Suprapubic skin (tissue), 4 donors: ENCODE measurements at regions not wholly inside any gene's neighbourhood (a gene's known extent, or its start where the extent isn't known, plus 50 kb on each side); places are given as distances from the start of the nearest gene placed in this dataset.
A peak's percentile ranks its signal among the peaks of the same experiment; 100 is the strongest.

Source experiments
- DNase-seq, 2 donors: peaks; one replicate each; pipeline ENCODE4 v3.0.0-alpha.2; 2019; ENCODE audit warnings: low spot score in 2 of 2
- H3K27ac ChIP-seq: fragments of 200-600 bp; sonication (generic); one replicate; pipeline ENCODE4 v1.5.1; 2019
- H3K27me3 ChIP-seq: fragments of 200-600 bp; sonication (generic); one replicate; pipeline ENCODE4 v1.5.1; 2019
- H3K36me3 ChIP-seq: fragments of 200-600 bp; sonication (generic); one replicate; pipeline ENCODE4 v1.5.1; 2019
- H3K4me1 ChIP-seq: fragments of 200-600 bp; sonication (generic); one replicate; pipeline ENCODE4 v1.5.1; 2019
- H3K4me3 ChIP-seq: fragments of 200-600 bp; sonication (generic); one replicate; pipeline ENCODE4 v1.5.1; 2019; ENCODE audit warnings: mild to moderate bottlenecking
- H3K9me3 ChIP-seq: fragments of 200-600 bp; sonication (generic); one replicate; pipeline ENCODE4 v1.5.1; 2019
- EP300 ChIP-seq: sonication (generic); formaldehyde crosslinking; IDR thresholded peaks from one replicate; pipeline ENCODE4 v1.6.1; 2017; ENCODE audit warnings: antibody characterized with exemption
- POLR2A ChIP-seq, 2 donors: fragments of 450-650 bp; IDR thresholded peaks; one replicate each; pipeline ENCODE4 v1.6.1; 2017; ENCODE audit warnings: antibody characterized with exemption in 2 of 2, mild to moderate bottlenecking in 2 of 2, moderate library complexity in 2 of 2
- POLR2AphosphoS5 ChIP-seq, 3 donors: sonication (generic); formaldehyde crosslinking; IDR thresholded peaks; one replicate each; pipeline ENCODE4 v1.6.1; 2017; ENCODE audit warnings: antibody characterized with exemption in 3 of 3
- WGBS: methylation state at CpG from one replicate; pipeline ENCODE4 v1.1.5; 2018; 5-methylcytosine and 5-hydroxymethylcytosine counted together
- TF ChIP-seq, protein P1 (sequence below), 2 donors: fragments of 200-600 bp in 1 of 2; fragments of 450-650 bp in 1 of 2; sonication (generic) in 1 of 2; IDR thresholded peaks; one replicate each; pipeline ENCODE4 v1.5.1; 2016 to 2019; ENCODE audit warnings: antibody characterized with exemption in 2 of 2, mild to moderate bottlenecking in 1 of 2, moderate library complexity in 1 of 2

DNA sequence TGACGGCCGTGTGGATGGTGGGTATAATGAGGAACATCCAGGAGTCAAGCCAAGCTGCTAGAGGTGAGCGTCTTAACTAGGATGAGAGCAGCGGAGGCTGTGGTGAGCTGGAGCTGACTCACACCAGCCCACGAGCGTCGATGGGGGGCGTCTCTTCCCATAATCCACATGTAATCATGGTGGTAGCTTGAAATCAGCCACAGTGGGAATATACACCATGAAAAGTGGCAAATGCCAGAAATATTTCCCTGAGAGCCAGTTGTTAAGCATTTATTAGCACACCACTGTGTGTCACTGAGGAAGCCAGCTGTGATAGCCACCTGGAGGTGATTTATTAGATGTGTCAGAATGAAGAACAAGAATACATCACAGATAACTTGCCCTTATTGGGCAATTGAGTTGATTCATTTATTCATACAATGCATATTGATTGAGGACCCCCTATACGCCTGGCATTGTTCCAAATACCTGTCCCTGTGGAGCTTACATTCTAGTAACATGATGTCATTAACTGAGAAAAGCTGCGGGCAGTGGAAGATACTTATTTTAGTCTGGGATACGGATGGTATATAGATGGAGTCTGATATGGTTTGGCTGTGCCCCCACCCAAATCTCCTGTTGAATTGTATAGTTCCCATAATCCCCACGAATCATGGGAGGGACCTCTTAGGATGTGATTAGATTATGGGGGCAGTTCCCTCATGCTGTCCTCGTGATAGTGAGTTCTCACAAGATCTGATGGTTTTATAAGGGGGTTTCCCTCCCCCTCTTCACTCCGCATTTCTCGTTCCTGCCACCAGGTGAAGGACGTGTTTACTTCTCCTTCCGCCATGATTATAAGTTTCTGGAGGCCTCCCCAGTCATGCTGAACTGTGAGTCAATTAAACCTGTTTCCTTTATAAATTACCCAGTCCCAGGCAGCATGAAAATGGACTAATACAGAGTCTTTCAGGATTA lies 473.4 kb downstream of the METTL15 start:
- TF ChIP-seq EP300 (no peak), POLR2A (IDR thresholded peaks at IDR 0.05) (no peak), POLR2AphosphoS5 (IDR thresholded peaks at IDR 0.05) (no peak)
- TF ChIP-seq, protein P1, sequence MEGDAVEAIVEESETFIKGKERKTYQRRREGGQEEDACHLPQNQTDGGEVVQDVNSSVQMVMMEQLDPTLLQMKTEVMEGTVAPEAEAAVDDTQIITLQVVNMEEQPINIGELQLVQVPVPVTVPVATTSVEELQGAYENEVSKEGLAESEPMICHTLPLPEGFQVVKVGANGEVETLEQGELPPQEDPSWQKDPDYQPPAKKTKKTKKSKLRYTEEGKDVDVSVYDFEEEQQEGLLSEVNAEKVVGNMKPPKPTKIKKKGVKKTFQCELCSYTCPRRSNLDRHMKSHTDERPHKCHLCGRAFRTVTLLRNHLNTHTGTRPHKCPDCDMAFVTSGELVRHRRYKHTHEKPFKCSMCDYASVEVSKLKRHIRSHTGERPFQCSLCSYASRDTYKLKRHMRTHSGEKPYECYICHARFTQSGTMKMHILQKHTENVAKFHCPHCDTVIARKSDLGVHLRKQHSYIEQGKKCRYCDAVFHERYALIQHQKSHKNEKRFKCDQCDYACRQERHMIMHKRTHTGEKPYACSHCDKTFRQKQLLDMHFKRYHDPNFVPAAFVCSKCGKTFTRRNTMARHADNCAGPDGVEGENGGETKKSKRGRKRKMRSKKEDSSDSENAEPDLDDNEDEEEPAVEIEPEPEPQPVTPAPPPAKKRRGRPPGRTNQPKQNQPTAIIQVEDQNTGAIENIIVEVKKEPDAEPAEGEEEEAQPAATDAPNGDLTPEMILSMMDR (IDR thresholded peaks at IDR 0.05), result no peak
- WGBS, result 77% methylated on average over 17 of the region's 17 CpGs
- Histone ChIP-seq H3K4me3 (no peak overlapping the region), H3K27me3 (no peaks in the 10 kb centered on the region), H3K4me1 (no peaks in the 10 kb centered on the region), H3K27ac (no peak overlapping the region), H3K36me3 (no peaks in the 10 kb centered on the region), H3K9me3 (no peaks in the 10 kb centered on the region)
- DNase-seq, result no peak

DNA sequence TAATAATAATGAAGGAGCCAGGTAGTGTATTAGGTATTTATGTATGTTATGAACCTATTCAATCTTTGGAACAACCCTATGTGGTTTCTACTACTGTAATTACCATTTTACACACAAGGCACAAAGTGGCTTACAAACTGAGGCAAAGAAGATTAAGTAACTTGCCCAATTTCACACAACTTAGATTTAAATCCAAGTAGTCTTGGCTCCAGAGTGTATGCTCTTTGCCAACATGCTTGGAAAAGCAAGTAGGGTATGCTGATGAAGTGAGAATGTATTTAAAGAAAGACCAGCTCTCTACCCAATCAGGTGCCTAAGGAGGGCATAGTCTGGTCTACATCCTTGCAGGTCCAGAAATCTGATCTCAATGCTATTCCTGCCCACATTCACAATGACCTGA lies 463.2 kb downstream of the METTL15 start:
- Histone ChIP-seq H3K36me3 (no peaks in the 10 kb centered on the region), H3K27me3 (no peaks in the 10 kb centered on the region), H3K9me3 (no peaks in the 10 kb centered on the region), H3K27ac (no peak overlapping the region), H3K4me3 (no peak overlapping the region), H3K4me1 (peaks cover 6% of the 10 kb centered on the region)
- DNase-seq, result no peak
- TF ChIP-seq, protein P1 (IDR thresholded peaks at IDR 0.05), result no peak
- no peak for TF ChIP-seq EP300
- no peak for TF ChIP-seq POLR2A (IDR thresholded peaks at IDR 0.05)
- TF ChIP-seq POLR2AphosphoS5 (IDR thresholded peaks at IDR 0.05), result no peak

DNA sequence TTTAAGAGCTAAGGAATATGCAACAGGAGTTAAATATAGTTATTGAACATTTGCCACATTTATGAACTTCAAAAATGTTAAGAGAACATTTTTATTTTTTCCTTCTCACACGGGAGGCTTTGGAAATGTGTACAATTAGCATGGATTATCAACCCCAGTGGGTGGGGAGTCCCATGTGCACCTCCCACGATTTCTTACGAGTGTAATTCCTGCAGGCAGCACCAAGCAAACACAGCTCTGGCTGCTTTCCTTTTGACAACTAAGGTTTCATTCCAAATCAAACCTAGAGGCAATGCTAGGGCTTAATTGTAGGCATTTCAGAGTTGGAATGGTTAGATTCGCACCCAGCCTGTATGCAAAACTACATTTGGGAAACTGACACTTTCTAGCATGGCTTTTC lies 460.9 kb downstream of the METTL15 start:
- Histone ChIP-seq H3K36me3 (no peaks in the 10 kb centered on the region), H3K27ac (no peak overlapping the region), H3K4me3 (no peak overlapping the region), H3K4me1 (peaks cover 12% of the 10 kb centered on the region), H3K9me3 (no peaks in the 10 kb centered on the region), H3K27me3 (no peaks in the 10 kb centered on the region)
- TF ChIP-seq POLR2A (IDR thresholded peaks at IDR 0.05) (no peak), POLR2AphosphoS5 (IDR thresholded peaks at IDR 0.05) (no peak), EP300 (no peak)
- TF ChIP-seq, protein P1 (IDR thresholded peaks at IDR 0.05), result no peak
- WGBS, result 50% methylated on average over 4 of the region's 4 CpGs
- no peak for DNase-seq

DNA sequence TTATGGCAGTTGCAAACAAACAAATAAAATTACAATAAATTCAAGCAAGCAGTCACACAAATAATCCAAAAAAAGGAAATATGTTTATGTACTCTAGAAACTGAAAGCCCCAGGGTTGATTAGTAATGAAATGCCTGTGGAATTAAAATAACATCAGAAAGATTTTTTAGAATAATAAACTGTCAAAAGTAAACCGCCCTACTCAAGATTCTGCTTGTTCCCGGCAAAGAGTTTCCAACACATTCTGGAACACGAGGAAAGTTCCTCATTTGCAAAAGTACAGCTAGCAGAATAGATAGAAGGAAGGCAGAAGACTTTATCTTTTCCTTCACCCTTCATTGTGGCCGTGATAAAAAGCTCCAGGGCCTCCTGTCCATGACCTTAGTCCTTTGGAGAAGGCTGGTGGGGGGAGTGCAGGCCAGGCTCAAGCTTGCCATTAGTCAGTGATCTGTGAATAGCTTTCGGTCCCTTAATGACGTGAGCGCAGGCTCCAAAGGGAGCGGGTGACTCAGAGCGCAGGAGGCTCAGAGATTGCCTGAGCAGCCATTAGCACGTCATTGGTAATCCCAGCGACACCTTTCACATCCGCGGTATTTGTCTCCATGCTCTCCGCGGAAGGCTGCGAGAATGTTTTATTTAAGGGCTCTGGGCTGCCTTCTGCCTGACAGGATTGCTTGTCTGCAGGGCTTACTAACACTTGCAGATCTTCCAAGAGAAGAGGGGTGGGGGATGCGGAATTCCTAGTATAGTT lies 458.3 kb downstream of the METTL15 start:
- no peak for TF ChIP-seq POLR2A (IDR thresholded peaks at IDR 0.05)
- TF ChIP-seq EP300, result no peak
- no peak for TF ChIP-seq POLR2AphosphoS5 (IDR thresholded peaks at IDR 0.05)
- TF ChIP-seq, protein P1 (IDR thresholded peaks at IDR 0.05), result no peak
- peaks cover 12% of the 10 kb centered on the region for H3K4me1 ChIP-seq
- no peak overlapping the region for H3K4me3 ChIP-seq
- no peaks in the 10 kb centered on the region for H3K36me3 ChIP-seq
- DNase-seq, result peak in 1 of 2 donors; percentile 57
- no peaks in the 10 kb centered on the region for H3K9me3 ChIP-seq
- H3K27me3 ChIP-seq, result no peaks in the 10 kb centered on the region
- H3K27ac ChIP-seq, result no peak overlapping the region
- 9% methylated on average over 15 of the region's 17 CpGs for WGBS

DNA sequence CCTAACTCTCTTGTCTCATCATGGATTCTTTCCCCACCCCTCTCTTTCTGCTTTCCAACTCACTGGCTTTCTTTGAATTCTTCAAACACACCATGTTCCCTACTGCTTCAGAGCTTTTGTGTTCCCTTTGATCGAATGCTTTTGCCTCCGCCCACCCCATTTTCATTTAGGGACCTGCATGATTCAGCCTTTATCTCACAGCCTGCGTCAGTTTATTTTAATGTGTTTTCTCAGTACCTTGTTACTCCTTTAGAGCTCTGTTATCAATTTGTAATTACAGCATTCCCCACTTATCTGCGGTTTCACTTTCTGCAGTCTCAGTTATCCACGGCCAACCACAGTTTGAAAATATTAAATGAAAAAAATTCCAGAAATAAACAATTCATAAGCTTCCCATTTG lies 451.3 kb downstream of the METTL15 start:
- WGBS, result 57% methylated on average over 5 of the region's 5 CpGs
- H3K9me3 ChIP-seq, result no peaks in the 10 kb centered on the region
- no peak for DNase-seq
- TF ChIP-seq POLR2AphosphoS5 (IDR thresholded peaks at IDR 0.05) (no peak), EP300 (no peak), POLR2A (IDR thresholded peaks at IDR 0.05) (no peak)
- TF ChIP-seq, protein P1 (IDR thresholded peaks at IDR 0.05), result no peak
- no peaks in the 10 kb centered on the region for H3K4me1 ChIP-seq
- no peak overlapping the region for H3K27ac ChIP-seq
- H3K4me3 ChIP-seq, result no peak overlapping the region
- no peaks in the 10 kb centered on the region for H3K27me3 ChIP-seq
- H3K36me3 ChIP-seq, result no peaks in the 10 kb centered on the region
